Hepatocyte (in vitro differentiated cells): ENCODE measurements at regions not wholly inside any gene's neighbourhood (a gene's known extent, or its start where the extent isn't known, plus 50 kb on each side); places are given as distances from the start of the nearest gene placed in this dataset.

Experiments used
- DNase-seq: peaks from one replicate; pipeline ENCODE4 v3.0.0-alpha.2; 2016; ENCODE audit warnings: low spot score
- H2AFZ ChIP-seq: fragments of 200-600 bp; sonication (generic); 2 replicates; pipeline ENCODE4 v1.6.0; 2016; ENCODE audit warnings: antibody characterized with exemption, mild to moderate bottlenecking
- H3K27ac ChIP-seq: fragments of 200-600 bp; sonication (generic); 2 replicates; pipeline ENCODE4 v1.5.1; 2016; ENCODE audit warnings: mild to moderate bottlenecking
- H3K27me3 ChIP-seq: fragments of 200-600 bp; sonication (generic); 2 replicates; pipeline ENCODE4 v1.6.1; 2016
- H3K36me3 ChIP-seq: fragments of 200-600 bp; sonication (generic); replicated peaks from 2 replicates; pipeline ENCODE4 v1.5.1; 2016; ENCODE audit warnings: low read depth; ENCODE audit not compliant: insufficient read depth
- H3K4me1 ChIP-seq: fragments of 200-600 bp; sonication (generic); 2 replicates; pipeline ENCODE4 v1.5.1; 2016; ENCODE audit warnings: mild to moderate bottlenecking, moderate library complexity; ENCODE audit not compliant: insufficient read depth
- H3K4me2 ChIP-seq: fragments of 200-600 bp; sonication (generic); 2 replicates; pipeline ENCODE4 v1.6.0; 2016
- H3K4me3 ChIP-seq: fragments of 200-600 bp; sonication (generic); 2 replicates; pipeline ENCODE4 v1.5.1; 2016; ENCODE audit warnings: mild to moderate bottlenecking
- H3K79me2 ChIP-seq: fragments of 200-600 bp; sonication (generic); 2 replicates; pipeline ENCODE4 v1.6.0; 2017; ENCODE audit warnings: mild to moderate bottlenecking
- H3K9me2 ChIP-seq: fragments of 200-600 bp; sonication (generic); replicated peaks from 2 replicates; pipeline ENCODE4 v1.6.0; 2017; ENCODE audit warnings: mild to moderate bottlenecking; ENCODE audit not compliant: insufficient read depth
- H3K9me3 ChIP-seq: fragments of 200-600 bp; sonication (generic); 2 replicates; pipeline ENCODE4 v1.5.1; 2016; ENCODE audit warnings: low read depth, mild to moderate bottlenecking
- H4K20me1 ChIP-seq: fragments of 200-600 bp; sonication (generic); 2 replicates; pipeline ENCODE4 v1.6.0; 2016; ENCODE audit warnings: mild to moderate bottlenecking; ENCODE audit not compliant: insufficient read depth, poor library complexity, severe bottlenecking
- CTCF ChIP-seq: fragments of 200-600 bp; sonication (generic); IDR thresholded peaks from 2 replicates; pipeline ENCODE4 v1.5.1; 2016; ENCODE audit warnings: antibody characterized with exemption, mild to moderate bottlenecking; ENCODE audit not compliant: poor library complexity
- EZH2 ChIP-seq: fragments of 200-600 bp; sonication (generic); IDR thresholded peaks from 2 replicates; pipeline ENCODE4 v1.6.1; 2016; ENCODE audit warnings: antibody characterized with exemption, mild to moderate bottlenecking, borderline replicate concordance
- EZH2phosphoT487 ChIP-seq: fragments of 200-600 bp; sonication (generic); IDR thresholded peaks from one replicate; pipeline ENCODE4 v1.6.1; 2018; ENCODE audit warnings: antibody characterized with exemption, mild to moderate bottlenecking, low read depth, moderate library complexity; ENCODE audit not compliant: unreplicated experiment, severe bottlenecking
- WGBS: methylation state at CpG from one replicate; pipeline ENCODE4 v1.1.6; 2016; ENCODE audit warnings: low lambda C conversion rate; ENCODE audit errors: missing lambda C conversion rate; 5-methylcytosine and 5-hydroxymethylcytosine counted together

DNA sequence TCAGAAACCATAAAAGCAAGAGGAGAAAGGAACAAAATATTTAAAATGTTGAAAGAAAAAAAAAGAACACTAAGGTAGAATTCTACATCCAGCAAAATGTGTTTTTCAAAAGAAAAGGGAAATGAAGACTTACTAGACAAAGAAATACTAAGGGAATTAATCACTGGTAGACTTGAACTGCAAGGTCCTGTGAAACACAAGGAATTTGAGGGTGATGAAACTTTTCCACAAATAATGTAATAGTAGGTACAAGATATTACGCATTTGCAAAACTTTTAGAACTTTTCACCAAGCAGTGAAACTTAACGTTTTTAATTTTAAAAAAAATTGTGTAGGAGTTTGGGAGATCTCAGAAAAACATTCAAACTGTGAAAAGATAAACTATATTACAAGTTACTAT, 180.3 kb upstream of the MAGEB16 start:
- Histone ChIP-seq H3K4me3 (no peak overlapping the region), H3K9me2 (no peaks in the 10 kb centered on the region), H3K27ac (no peak overlapping the region), H3K79me2 (no peaks in the 10 kb centered on the region), H4K20me1 (no peaks in the 10 kb centered on the region), H3K4me2 (no peak overlapping the region), H3K4me1 (no peaks in the 10 kb centered on the region), H2AFZ (no peak overlapping the region), H3K9me3 (no peaks in the 10 kb centered on the region), H3K36me3 (no peaks in the 10 kb centered on the region), H3K27me3 (no peaks in the 10 kb centered on the region)
- no peak for DNase-seq
- WGBS = 72% methylated on average over 2 of the region's 2 CpGs
- TF ChIP-seq EZH2phosphoT487 (no peak), CTCF (no peak), EZH2 (no peak)

DNA sequence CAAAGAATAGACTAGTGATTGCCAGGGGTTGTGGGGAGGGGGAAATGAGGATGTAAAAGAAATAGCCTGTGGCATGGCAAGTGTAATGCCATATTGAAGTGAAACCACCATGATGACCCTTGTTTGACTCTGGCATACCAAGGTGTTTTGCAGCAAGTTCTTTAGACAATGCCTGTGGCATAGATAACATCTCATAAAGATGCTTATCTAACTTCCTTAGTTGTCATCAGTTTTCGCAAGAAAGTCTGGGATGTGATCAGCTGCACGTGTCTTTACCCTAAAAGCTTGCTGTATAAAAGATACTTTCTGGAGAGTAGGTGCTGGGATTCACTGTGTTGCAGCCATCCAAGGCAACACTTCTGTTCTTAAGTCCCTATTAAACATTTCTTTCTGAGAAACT, 176.1 kb upstream of the MAGEB16 start:
- Histone ChIP-seq H4K20me1 (no peaks in the 10 kb centered on the region), H3K4me2 (no peak overlapping the region), H3K79me2 (no peaks in the 10 kb centered on the region), H3K4me1 (no peaks in the 10 kb centered on the region), H3K9me2 (no peaks in the 10 kb centered on the region), H3K36me3 (no peaks in the 10 kb centered on the region), H3K27me3 (no peaks in the 10 kb centered on the region), H2AFZ (no peak overlapping the region), H3K4me3 (no peak overlapping the region), H3K27ac (no peak overlapping the region), H3K9me3 (no peaks in the 10 kb centered on the region)
- DNase-seq = no peak
- WGBS = 52% methylated on average over 2 of the region's 2 CpGs
- TF ChIP-seq CTCF (no peak), EZH2phosphoT487 (no peak), EZH2 (no peak)

- DNase-seq = no peak
- Histone ChIP-seq H3K27me3 (no peaks in the 10 kb centered on the region), H3K9me3 (no peaks in the 10 kb centered on the region), H3K27ac (no peak overlapping the region), H4K20me1 (no peaks in the 10 kb centered on the region), H3K4me1 (no peaks in the 10 kb centered on the region), H3K4me2 (no peak overlapping the region), H2AFZ (no peak overlapping the region), H3K9me2 (no peaks in the 10 kb centered on the region), H3K4me3 (no peak overlapping the region), H3K79me2 (no peaks in the 10 kb centered on the region), H3K36me3 (no peaks in the 10 kb centered on the region)
- WGBS = 83% methylated on average over 5 of the region's 5 CpGs
- no peak for TF ChIP-seq CTCF
- TF ChIP-seq EZH2phosphoT487 = no peak
Observed at GRCh38 chrX:35622601-35623000, 175.5 kb upstream of the MAGEB16 start.

DNA sequence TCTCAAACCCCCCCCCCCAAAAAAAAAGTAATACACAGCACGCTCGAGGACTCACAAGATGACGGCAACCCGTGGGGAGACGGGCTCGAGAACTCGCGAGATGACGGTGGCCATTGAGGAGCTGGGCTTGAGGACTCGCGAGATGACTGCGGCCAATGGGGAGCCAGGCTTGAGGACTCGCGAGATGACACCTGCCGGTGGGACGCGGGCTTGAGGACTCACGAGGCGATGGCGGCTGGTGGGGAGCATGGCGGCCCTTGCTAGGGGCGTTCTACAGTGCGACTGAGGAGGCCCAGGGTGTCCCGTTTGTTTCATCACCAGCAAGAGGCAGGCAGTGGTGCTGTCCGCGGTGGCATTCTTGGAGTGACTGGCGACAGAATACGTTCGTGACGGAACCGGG, 172.4 kb upstream of the MAGEB16 start:
- H3K9me3 ChIP-seq = no peaks in the 10 kb centered on the region
- TF ChIP-seq CTCF (no peak), EZH2phosphoT487 (no peak), EZH2 (no peak)
- H3K36me3 ChIP-seq = no peaks in the 10 kb centered on the region
- no peaks in the 10 kb centered on the region for H3K79me2 ChIP-seq
- no peak overlapping the region for H2AFZ ChIP-seq
- DNase-seq = peak; percentile 4
- no peak overlapping the region for H3K4me3 ChIP-seq
- no peaks in the 10 kb centered on the region for H3K4me1 ChIP-seq
- no peak overlapping the region for H3K4me2 ChIP-seq
- H4K20me1 ChIP-seq = no peaks in the 10 kb centered on the region
- H3K27me3 ChIP-seq = no peaks in the 10 kb centered on the region
- whole genome bisulfite sequencing = 96% methylated on average over 29 of the region's 31 CpGs
- no peak overlapping the region for H3K27ac ChIP-seq
- H3K9me2 ChIP-seq = no peaks in the 10 kb centered on the region
